Daoy (cell line): ENCODE measurements at regions not wholly inside any gene's neighbourhood (a gene's known extent, or its start where the extent isn't known, plus 50 kb on each side); places are given as distances from the start of the nearest gene placed in this dataset.
A peak's percentile ranks its signal among the peaks of the same experiment; 100 is the strongest.

Experiments
- DNase-seq: peaks from one replicate; pipeline ENCODE4 v3.0.0-alpha.2; 2015; ENCODE audit warnings: low read depth

GRCh38 chr20:12371990-12372389 is 454.3 kb downstream of the BTBD3 start:
- DNase-seq: no peak

GRCh38 chr20:12372557-12372956 is 454.9 kb downstream of the BTBD3 start:
- no peak for DNase-seq

- DNase-seq: no peak
Observed at GRCh38 chr20:12375967-12376366, 458.3 kb downstream of the BTBD3 start.

- peak; percentile 71 for DNase-seq
Observed at GRCh38 chr20:12383821-12384220, 466.1 kb downstream of the BTBD3 start.

- no peak for DNase-seq
Observed at GRCh38 chr20:12386821-12387220, 469.1 kb downstream of the BTBD3 start.

GRCh38 chr20:12391099-12391498 is 473.4 kb downstream of the BTBD3 start:
- no peak for DNase-seq

GRCh38 chr20:12394786-12395185 is 477.1 kb downstream of the BTBD3 start:
- peak; percentile 80 for DNase-seq

- peak; percentile 65 for DNase-seq
Observed at GRCh38 chr20:12395353-12395752, 477.7 kb downstream of the BTBD3 start.

GRCh38 chr20:12395760-12396159 is 478.1 kb downstream of the BTBD3 start:
- no peak for DNase-seq

- no peak for DNase-seq
Observed at GRCh38 chr20:12399110-12399836, 481.6 kb downstream of the BTBD3 start.

- no peak for DNase-seq
Observed at GRCh38 chr20:12404941-12405340, 487.2 kb downstream of the BTBD3 start.

- DNase-seq: no peak
Observed at GRCh38 chr20:12406978-12407377, 489.3 kb downstream of the BTBD3 start.

GRCh38 chr20:12409501-12409900 is 491.8 kb downstream of the BTBD3 start:
- DNase-seq: no peak

- DNase-seq: no peak
Observed at GRCh38 chr20:12410783-12411182, 493.1 kb downstream of the BTBD3 start.

- no peak for DNase-seq
Observed at GRCh38 chr20:12411246-12411940, 493.7 kb downstream of the BTBD3 start.

- DNase-seq: no peak
Observed at GRCh38 chr20:12413116-12413515, 495.4 kb downstream of the BTBD3 start.

GRCh38 chr20:12414446-12415274 is 497.0 kb downstream of the BTBD3 start:
- DNase-seq: peak; percentile 49

- no peak for DNase-seq
Observed at GRCh38 chr20:12416281-12416680, 498.6 kb downstream of the BTBD3 start.

- DNase-seq: no peak
Observed at GRCh38 chr20:12433724-12434123, 516.0 kb downstream of the BTBD3 start.

- DNase-seq: no peak
Observed at GRCh38 chr20:12434672-12435071, 517.0 kb downstream of the BTBD3 start.

GRCh38 chr20:12435268-12435667 is 517.6 kb downstream of the BTBD3 start:
- no peak for DNase-seq

GRCh38 chr20:12453711-12454110 is 536.0 kb downstream of the BTBD3 start:
- DNase-seq: no peak

GRCh38 chr20:12455148-12455547 is 537.5 kb downstream of the BTBD3 start:
- DNase-seq: no peak
